Stimulated activated CD4-positive, alpha-beta T cell treated with anti-CD3 and anti-CD28 coated beads, Interleukin-1b, Interleukin-23, amount 100 ng/mL, for 48 hours (primary cell): ENCODE measurements at regions not wholly inside any gene's neighbourhood (a gene's known extent, or its start where the extent isn't known, plus 50 kb on each side); places are given as distances from the start of the nearest gene placed in this dataset.

Experiments
- DNase-seq: peaks from one replicate; pipeline ENCODE4 v3.0.0-alpha.2; 2020

DNA sequence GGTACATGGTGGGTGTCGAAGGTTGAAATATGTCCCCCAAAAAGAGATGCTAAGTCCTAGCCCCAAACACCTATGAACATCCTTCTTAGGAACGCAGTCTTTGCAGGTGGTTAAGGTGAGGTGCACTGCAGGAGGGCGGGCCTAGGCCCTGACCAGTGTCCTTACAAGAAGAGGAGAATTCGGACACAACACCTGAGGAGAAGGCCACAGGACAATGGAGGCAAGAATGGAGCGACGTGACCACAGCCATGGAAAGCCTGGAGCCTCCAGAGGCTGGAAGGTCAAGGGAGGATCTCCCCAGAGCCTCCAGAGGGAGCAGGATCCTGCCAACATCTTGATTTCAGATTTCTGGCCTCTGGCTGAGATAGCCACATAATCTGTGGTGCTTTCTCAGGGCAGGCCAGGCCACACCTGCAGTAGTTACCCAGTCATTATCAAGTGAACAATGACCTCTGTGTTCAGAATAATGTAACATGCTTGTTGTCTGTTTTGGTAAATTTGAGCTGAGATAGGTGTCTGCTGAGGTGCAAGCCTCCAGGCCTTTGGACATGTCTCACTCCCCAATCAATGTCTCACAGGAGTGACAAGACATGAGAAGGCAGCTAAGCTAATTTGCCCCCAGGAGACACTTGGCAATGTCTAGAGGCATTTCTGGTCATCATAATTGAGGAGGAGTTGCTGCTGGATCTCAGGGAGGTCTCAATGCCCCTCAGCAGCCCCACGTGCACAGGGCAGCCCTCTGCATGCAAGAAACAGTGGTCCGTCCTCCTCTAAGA, 498.9 kb downstream of the BRD1 start:
- DNase-seq = no peak

- no peak for DNase-seq
Measured at GRCh38 chr22:49328118-49328475, 499.6 kb downstream of the BRD1 start.

- no peak for DNase-seq
Measured at GRCh38 chr22:49327411-49328117, 500.1 kb downstream of the BRD1 start.

DNA sequence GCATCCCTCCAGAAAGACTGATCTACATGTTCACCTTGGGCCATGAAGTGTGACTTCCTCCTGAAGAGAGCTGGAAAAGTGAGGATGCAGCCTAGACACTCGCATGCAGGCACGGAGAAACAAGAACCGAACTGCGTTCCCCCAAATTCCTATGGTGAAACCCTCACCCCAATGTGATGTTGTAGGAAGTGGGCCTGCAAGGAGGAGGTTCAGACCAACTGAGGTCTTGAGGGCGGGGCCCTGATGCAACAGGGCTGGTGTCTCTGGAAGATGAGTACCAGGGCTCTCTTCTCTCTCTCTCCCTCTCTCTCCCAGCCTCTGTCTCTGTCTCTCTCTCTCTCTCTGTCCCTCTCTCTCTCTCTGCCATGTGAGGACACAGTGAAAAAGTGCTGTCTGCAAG, 501.1 kb downstream of the BRD1 start:
- no peak for DNase-seq

DNA sequence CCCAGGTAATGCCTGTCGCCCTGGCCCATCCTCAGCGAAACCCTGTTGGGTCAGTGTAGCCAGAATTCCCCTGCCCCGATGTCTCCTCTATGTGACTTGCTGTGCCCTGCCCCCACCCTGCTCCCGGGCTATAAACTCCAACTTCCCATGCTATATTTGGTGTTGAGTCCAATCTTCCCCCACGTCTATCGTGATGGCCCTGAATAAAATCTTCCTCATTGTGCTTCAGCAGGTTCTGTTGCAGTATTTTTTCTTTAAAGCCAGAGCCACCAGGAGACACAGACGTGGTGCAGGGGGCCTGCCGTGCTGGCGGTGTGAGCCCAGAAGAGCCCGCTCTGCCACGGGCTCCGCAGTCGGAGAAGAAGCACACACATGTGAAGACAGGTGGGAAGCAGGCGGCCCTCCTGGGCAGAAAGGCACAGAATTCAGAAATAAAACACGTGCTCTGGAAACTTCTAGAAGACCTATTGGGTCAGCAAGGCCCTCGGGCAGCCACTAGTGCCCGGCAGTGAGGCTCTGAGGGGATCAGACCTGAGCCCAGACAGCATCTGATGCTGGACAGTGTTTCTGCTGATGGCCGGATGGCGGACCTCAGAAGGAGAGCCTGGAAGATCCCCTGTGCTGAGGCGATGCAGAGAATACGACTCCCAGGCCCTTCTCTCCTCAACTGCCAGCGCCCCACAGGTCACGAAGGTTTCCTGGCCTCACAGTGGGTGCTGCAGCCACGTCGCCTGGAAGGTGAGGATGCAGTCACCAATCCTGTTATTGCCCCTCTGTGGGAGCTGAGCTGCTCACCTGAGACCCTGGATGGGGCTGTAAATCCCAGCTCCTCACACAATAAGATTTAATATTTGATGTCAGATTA, 501.9 kb downstream of the BRD1 start:
- DNase-seq = no peak

DNA sequence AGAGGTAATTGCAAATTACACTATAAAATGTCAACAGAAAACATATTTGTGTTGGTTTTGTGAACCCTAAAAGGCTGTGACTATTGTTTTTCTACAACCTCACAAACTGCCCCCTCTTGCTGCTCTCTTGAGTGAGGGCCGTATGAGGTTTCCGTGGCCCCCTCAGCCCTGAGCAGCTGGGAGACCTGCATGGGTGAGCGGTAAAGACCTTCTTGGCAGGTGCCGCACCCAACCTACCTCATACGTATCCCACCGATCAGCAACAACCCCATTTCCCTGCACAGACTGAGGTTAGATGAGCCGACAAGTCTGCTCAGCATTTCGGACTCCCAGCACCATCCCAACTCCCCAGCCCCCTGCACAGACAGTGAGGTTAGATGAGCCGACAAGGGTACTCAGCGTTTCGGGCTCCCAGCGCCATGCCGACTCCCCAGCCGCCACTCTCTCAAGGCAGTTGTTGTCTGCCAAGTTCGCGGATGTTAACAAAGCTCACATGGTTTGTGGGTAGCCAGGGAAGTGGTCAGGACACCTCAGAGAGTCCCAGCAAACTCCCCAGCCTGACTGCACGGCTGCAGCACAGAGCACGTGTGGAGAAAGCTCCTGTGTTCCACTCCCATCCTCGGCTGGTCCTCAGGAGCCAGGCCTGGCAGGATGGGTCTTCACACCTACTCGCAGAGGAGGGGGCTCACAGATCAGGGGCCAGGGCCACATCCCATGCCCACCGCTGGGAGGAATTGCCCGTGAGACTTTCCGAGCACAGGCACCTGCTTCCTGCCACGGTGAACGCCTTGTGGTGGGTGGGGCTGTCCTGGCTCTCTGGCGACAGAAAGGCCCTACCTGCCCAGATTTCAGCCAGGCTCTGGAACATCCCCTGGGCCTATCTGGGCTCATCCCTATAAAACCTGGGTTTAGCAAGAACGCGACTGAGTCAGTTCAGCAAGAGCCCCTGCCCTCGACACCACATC, 502.9 kb downstream of the BRD1 start:
- DNase-seq = no peak

DNA sequence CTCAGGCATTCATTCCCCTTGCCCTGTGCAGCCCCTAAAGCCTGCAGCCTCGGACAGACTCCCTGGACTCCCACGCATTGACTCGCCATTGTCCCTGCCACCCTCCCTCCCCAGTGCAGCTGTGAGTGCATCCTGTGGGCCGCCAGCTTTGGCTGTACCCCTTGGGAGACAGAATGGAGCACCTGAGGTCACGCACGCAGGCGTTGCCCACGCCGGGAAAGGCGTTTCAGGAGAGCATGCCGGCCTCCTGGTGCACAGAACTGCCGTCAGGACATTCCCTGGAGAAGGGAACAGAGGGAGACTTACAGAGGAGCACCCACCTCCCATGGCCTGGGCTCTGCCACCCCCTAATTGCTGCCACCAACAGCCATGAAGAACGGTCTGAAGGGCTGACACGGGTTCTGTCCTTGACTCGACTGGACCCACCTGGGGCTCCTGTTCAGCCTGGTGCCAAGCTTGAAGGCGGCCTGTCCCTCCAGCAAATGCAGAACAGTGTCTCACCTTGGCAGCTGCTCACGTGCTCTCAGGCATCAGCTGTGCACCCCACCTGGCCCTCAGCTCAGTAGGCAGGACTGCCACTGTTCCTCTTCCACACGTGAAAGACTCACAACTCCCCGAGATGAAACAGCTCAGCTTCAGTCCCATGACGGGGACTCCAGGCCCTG, 503.8 kb downstream of the BRD1 start:
- DNase-seq = no peak

DNA sequence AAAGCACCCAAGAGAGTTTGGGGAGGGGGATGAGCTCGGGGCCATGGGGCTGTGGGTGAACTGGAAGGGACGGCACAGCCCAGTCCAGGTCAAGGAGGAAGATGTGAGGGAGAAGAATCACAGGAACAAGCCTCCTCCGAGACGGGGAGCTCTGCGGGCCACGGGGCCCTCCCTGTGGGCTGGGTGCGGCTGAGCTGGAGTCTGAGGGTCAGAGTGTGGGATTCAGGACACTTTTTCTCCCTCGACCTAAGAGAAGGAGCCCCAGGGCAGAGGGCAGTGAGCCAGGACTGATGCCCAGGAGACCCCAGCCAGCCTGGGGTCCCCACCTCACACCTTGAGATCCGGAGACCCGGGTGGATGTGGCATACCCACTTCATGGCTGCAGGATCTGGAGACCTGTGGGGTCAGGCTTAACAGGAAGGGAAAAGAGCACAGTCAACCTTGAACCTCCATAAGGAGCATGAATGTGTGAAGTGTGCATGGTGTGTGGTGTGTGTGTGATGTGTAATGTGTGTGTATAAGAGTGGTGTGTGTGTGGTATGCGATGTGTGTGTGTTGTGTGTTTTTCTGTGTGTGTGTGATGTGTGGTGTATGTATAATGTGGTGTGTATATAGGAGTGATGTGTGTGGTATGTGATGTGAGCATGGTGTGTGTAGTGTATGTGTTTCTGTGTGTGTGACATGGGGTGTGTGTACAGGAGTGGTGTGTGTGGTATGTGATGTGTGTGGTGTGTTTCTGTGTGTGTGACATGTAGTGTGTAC, 504.6 kb downstream of the BRD1 start:
- DNase-seq = no peak

DNA sequence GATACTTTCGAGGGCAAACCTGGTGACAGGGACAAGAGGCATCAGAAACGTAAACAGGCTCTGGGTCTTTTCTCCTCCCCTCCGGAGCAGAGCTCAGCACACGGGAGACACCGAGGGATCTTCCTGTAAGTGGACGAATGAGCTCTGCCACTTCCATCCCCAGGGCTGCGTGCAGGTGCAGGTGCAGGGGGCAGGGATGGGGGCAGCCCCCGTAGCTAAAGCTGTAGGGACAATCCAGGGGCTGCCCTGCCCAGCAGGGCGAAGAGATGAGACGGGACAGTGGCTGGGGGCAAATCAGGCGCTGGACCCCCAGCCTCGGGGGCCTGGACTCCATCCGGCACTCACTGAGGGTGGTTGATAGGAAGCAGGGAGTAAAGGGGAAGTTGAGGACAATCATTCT, 505.4 kb downstream of the BRD1 start:
- DNase-seq = no peak

DNA sequence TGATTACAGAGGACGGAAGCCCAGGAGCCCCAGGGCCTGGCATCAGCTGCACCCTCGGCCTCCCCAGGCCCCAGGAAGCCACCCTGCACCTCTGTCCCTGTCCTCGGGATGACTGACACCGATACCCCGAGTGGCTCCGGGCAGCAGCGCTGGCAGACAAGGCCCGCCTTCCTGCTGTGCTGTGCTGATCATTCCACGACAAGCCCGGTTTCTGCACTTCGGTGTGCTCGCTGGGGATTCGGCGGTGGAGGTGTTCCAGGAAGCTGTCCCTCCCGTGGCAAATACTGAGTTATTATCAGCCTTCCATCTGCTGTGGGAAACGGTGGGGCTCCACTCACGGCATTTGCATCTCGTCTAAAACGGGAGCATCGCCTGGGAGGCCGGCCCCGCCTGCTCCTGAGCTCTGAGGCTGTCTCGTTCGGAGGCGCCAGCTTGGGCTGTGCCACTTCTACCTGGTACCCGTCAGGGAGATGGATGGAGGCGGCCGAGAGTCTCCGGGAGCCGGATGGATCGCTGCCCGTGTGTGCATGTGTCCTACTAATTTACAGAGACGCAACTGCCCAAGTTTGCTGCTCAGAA, 506.1 kb downstream of the BRD1 start:
- DNase-seq = no peak

- DNase-seq = no peak
Measured at GRCh38 chr22:49320714-49321476, 506.8 kb downstream of the BRD1 start.

GRCh38 chr22:49317369-49317768, 510.3 kb downstream of the BRD1 start:
- DNase-seq = no peak

DNA sequence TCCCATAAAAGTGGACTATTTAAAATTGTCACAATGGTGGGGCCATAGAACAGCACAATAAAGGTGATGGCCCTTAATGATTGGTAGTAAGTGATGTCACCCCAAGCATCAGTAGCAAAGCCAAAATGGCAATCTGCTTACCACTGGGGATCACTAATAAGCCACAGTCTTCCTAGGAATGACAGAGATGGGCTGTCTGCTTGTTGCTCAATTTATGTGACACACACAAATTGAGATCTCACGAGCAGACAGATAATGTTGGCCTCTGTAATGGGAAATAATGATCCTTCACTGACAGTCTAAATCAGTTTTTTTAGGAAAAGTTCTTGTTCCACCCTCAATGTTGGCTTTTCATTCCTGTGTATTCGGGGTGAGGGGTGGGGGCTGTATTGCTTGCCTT, 515.1 kb downstream of the BRD1 start:
- no peak for DNase-seq

DNA sequence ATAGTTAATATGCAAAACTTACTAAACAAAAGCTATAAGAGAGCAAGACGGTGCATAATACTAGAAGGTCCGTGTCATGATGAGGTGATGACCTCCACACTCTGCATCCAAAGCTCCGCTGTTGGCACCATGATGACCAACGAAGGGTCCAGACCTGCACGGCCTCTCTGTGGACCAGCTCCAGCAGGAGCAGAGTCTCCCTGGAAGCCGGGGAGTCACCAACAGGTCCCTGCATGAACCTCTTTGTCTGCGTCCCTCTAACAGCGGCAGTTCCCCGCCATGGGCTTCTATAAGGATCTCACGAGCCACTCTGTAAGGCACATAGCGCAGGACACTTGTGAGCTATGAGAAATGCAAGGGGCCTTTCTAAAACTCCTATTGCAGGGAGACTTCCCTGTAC, 517.3 kb downstream of the BRD1 start:
- no peak for DNase-seq

DNA sequence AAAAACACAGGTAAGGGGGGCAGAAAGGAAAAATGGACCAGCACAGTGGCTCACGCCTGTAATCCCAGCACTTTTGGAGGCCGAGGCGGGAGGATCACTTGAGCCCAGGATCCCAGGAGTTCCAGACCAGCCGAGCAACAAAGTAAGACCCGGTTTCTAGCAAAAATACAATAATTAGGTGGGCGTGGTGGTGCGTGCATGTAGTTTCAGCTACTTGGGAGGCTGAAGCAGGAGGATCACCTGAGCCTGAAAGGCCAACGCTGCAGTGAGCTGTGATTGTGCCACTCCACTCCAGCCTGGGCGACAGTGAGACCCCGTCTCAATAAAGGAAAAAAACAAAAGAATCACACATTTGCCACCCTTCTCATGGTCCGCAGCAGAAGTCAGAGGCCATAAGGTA, 519.4 kb downstream of the BRD1 start:
- DNase-seq = no peak

DNA sequence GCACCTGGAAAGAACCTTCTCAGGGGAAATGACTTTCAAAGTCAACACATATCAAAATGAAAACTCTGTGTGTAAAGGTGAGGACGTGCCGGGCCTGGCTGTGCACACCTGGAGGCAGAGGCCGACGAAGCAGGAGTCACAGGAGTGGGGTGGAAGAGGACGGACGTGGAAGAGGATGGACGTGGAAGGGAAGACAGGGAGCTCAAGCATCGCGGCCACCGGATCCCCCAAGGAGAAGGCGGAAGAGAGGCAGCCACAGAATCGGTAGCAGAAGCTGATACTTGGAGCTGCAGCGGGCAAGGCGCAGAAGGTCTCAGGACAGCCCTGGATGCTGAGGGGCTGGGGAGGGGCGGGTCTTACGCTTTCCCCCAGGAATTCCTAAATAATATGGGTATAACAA, 519.8 kb downstream of the BRD1 start:
- DNase-seq = no peak

DNA sequence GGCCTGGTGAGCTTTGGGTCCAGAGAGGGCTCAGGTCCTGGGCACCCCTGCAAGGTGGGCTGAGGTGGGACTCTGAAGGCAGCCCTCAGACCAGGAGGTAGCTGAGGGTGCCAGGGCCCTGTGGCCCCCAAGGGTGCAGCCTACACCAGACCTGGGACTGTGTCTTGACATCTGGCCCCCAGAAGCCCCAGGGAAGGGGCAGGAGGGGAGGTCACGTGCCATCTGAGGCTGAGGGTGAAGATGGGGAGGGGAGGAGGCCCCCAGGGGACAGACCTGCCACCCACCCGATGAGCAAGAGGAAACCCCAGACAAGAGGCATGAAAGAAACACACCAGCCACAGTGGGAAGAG, 520.2 kb downstream of the BRD1 start:
- no peak for DNase-seq

- DNase-seq = no peak
Measured at GRCh38 chr22:49306632-49307480, 520.8 kb downstream of the BRD1 start.

DNA sequence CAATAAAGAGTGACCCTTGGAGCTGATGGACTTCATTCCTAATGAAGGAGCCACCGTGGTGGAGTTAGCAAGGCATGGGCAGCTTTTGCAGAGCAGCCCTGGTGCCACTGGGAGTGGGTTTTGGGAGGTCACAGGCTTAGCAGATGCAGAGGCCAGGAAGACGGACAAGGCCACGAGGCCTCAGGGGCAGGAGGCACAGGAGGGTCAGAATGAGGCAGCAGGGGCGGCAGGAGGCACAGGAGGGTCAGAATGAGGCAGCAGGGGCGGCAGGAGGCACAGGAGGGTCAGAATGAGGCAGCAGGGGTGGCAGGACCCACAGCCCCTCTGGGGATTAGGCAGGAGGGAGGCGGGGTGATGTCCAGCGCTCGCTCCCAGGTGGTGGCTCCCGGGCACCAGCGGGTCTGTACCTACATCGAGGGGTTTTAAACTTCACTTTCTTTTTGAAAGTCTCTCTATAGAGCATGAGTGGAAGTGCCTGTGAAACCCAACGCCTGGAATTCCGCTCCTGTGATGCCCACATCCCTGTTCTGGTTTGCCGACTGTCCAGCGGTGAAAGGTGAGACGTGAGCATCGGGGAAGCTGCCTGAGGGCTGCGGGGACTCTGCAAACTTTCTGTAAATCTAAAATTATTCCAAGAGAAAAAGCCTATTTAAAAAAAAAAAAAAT, 521.6 kb downstream of the BRD1 start:
- no peak for DNase-seq
